B cell (primary cell): ENCODE measurements at regions not wholly inside any gene's neighbourhood (a gene's known extent, or its start where the extent isn't known, plus 50 kb on each side); places are given as distances from the start of the nearest gene placed in this dataset.
"Not testable (repeated sequence)": the region's sequence is repeated elsewhere in the genome, so short reads cannot be mapped to it uniquely, and the experiment has no call there.

Experiments
- EZH2 ChIP-seq: IDR thresholded peaks from 2 replicates; pipeline ENCODE4 v1.6.1; 2012; ENCODE audit warnings: borderline replicate concordance, low read depth, mild to moderate bottlenecking, moderate library complexity, low read length; ENCODE audit not compliant: insufficient read depth, poor library complexity, severe bottlenecking
- TF ChIP-seq, protein P1 (sequence below): fragments of 200-600 bp; IDR thresholded peaks from one replicate; pipeline ENCODE4 v1.8.0; 2022; ENCODE audit warnings: antibody characterized with exemption, mild to moderate bottlenecking

DNA sequence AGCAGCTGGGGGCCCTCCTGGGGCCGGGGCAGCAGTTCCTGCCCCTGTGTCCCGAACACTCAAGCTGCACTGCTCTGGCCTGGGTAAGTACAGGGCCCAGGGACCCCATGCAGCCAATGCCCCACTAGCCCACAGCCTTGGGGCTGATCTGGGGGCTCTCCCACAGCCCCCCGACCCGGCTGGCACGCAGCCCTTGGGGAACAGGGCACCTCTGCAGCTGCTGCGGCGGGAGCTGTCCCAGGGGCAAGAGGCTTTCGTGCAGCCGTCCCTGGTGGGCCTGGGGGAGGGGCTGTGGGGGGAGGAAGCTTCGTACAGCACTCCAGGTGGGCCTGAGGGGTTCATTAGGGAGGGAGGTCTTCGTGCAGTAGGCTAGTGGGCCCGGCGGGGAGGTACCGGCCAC lies 186.9 kb downstream of the IGLL1 start:
- TF ChIP-seq, protein P1, sequence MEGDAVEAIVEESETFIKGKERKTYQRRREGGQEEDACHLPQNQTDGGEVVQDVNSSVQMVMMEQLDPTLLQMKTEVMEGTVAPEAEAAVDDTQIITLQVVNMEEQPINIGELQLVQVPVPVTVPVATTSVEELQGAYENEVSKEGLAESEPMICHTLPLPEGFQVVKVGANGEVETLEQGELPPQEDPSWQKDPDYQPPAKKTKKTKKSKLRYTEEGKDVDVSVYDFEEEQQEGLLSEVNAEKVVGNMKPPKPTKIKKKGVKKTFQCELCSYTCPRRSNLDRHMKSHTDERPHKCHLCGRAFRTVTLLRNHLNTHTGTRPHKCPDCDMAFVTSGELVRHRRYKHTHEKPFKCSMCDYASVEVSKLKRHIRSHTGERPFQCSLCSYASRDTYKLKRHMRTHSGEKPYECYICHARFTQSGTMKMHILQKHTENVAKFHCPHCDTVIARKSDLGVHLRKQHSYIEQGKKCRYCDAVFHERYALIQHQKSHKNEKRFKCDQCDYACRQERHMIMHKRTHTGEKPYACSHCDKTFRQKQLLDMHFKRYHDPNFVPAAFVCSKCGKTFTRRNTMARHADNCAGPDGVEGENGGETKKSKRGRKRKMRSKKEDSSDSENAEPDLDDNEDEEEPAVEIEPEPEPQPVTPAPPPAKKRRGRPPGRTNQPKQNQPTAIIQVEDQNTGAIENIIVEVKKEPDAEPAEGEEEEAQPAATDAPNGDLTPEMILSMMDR, result not testable (repeated sequence)
- TF ChIP-seq EZH2, result not testable (repeated sequence)
